MM.1S (cell line): ENCODE measurements at regions not wholly inside any gene's neighbourhood (a gene's known extent, or its start where the extent isn't known, plus 50 kb on each side); places are given as distances from the start of the nearest gene placed in this dataset.
A peak's percentile ranks its signal among the peaks of the same experiment; 100 is the strongest.

Source experiments
- DNase-seq: peaks from one replicate; pipeline ENCODE4 v3.0.0-alpha.2; 2015
- H2AFZ ChIP-seq: fragments of 300-600 bp; sonication (generic); 2 replicates; pipeline ENCODE4 v1.6.0; 2016; ENCODE audit warnings: antibody characterized with exemption, low read length
- H3F3A ChIP-seq: fragments of 300-600 bp; sonication (generic); 2 replicates; pipeline ENCODE4 v1.6.1; 2016; ENCODE audit warnings: mild to moderate bottlenecking, antibody characterized with exemption, low read length, moderate library complexity, mixed read lengths; ENCODE audit not compliant: insufficient read depth
- H3K27ac ChIP-seq: fragments of 300-600 bp; sonication (generic); 2 replicates; pipeline ENCODE4 v1.5.1; 2016; ENCODE audit warnings: mild to moderate bottlenecking, low read length
- H3K27me3 ChIP-seq: fragments of 300-600 bp; sonication (generic); replicated peaks from 2 replicates; pipeline ENCODE4 v1.6.0; 2016; ENCODE audit warnings: low read length; ENCODE audit not compliant: insufficient read depth
- H3K36me3 ChIP-seq: fragments of 300-600 bp; sonication (generic); replicated peaks from 2 replicates; pipeline ENCODE4 v1.6.1; 2016; ENCODE audit warnings: mild to moderate bottlenecking, low read length, mixed read lengths; ENCODE audit not compliant: insufficient read depth
- H3K4me1 ChIP-seq: fragments of 300-600 bp; sonication (generic); 2 replicates; pipeline ENCODE4 v1.6.1; 2016; ENCODE audit warnings: low read length, mixed read lengths
- H3K4me2 ChIP-seq: fragments of 300-600 bp; sonication (generic); 2 replicates; pipeline ENCODE4 v1.6.0; 2016; ENCODE audit warnings: low read depth, low read length
- H3K4me3 ChIP-seq: fragments of 300-600 bp; sonication (generic); 2 replicates; pipeline ENCODE4 v1.5.1; 2016; ENCODE audit warnings: low read length, mixed read lengths
- H3K79me2 ChIP-seq: fragments of 300-600 bp; sonication (generic); 2 replicates; pipeline ENCODE4 v1.6.1; 2016; ENCODE audit warnings: mixed run types, low read length, mixed read lengths
- H3K9ac ChIP-seq: fragments of 300-600 bp; sonication (generic); 2 replicates; pipeline ENCODE4 v1.6.1; 2016; ENCODE audit warnings: low read length, mixed read lengths
- H3K9me2 ChIP-seq: fragments of 300-600 bp; sonication (generic); replicated peaks from 2 replicates; pipeline ENCODE4 v1.6.1; 2016; ENCODE audit warnings: mild to moderate bottlenecking, low read length, mixed read lengths; ENCODE audit not compliant: insufficient read depth
- H3K9me3 ChIP-seq: fragments of 300-600 bp; sonication (generic); replicated peaks from 2 replicates; pipeline ENCODE4 v1.6.1; 2016; ENCODE audit warnings: mild to moderate bottlenecking, low read length, mixed read lengths; ENCODE audit not compliant: insufficient read depth
- H4K20me1 ChIP-seq: fragments of 300-600 bp; sonication (generic); 2 replicates; pipeline ENCODE4 v1.6.1; 2016; ENCODE audit warnings: mild to moderate bottlenecking, low read length, moderate library complexity, mixed read lengths; ENCODE audit not compliant: insufficient read depth
- CTCF ChIP-seq: fragments of 300-600 bp; sonication (generic); IDR thresholded peaks from 2 replicates; pipeline ENCODE4 v1.5.1; 2016; ENCODE audit warnings: antibody characterized with exemption, low read length, mixed read lengths
- EZH2 ChIP-seq: fragments of 300-600 bp; sonication (generic); optimal IDR thresholded peaks from 2 replicates; pipeline ENCODE3; 2017; ENCODE audit warnings: low read depth, mild to moderate bottlenecking, antibody characterized with exemption, low read length, mixed read lengths
- EZH2phosphoT487 ChIP-seq: fragments of 300-600 bp; sonication (generic); IDR thresholded peaks from 2 replicates; pipeline ENCODE4 v1.6.1; 2018; ENCODE audit warnings: antibody characterized with exemption, low read length

DNA sequence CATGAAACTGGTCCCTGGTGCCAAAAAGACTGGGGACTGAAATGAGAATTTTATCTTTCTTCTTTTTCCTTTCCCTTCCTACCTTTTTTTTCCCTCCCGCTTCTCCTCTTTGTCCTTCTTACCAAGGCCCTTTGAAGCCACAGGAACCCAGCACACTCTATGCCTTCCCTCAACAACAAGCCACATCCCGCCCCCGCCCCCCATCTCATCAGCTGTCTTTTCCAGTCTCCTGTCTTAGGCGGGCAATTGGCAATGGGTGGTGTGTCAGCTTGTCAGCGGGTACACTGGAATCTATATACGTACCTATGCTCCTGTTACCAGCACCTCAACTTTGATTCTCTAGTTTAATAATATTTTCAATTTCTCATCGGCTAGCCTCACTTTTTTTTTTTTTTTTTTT is 56.3 kb upstream of the CHD2 start:
- Histone ChIP-seq H3K4me1 (peaks cover 22% of the 10 kb centered on the region), H2AFZ (no peak overlapping the region), H3K27ac (no peak overlapping the region)

GRCh38 chr15:92845126-92845508 is 55.0 kb upstream of the CHD2 start:
- peak overlapping the region; percentile 19 for H3K4me3 ChIP-seq
- no peaks in the 10 kb centered on the region for H3K9me3 ChIP-seq
- no peak for TF ChIP-seq CTCF
- peak overlapping the region; percentile 74 for H3K27ac ChIP-seq
- peak overlapping the region; percentile 39 for H2AFZ ChIP-seq
- peak overlapping the region; percentile 29; the same call in 1 of the 2 replicates for H3K9ac ChIP-seq
- H4K20me1 ChIP-seq = no peaks in the 10 kb centered on the region
- H3K79me2 ChIP-seq = no peaks in the 10 kb centered on the region
- peaks cover 10% of the 10 kb centered on the region for H3F3A ChIP-seq
- H3K36me3 ChIP-seq = no peaks in the 10 kb centered on the region
- H3K4me1 ChIP-seq = peaks cover 14% of the 10 kb centered on the region
- H3K4me2 ChIP-seq = peak overlapping the region; percentile 73
- peak; percentile 88 for DNase-seq
- no peaks in the 10 kb centered on the region for H3K27me3 ChIP-seq
- H3K9me2 ChIP-seq = no peaks in the 10 kb centered on the region

More for the DNA sequence above, 56.3 kb upstream of the CHD2 start:
- no peak overlapping the region for H3K4me2 ChIP-seq
- no peak for TF ChIP-seq EZH2phosphoT487
- TF ChIP-seq CTCF = no peak
- TF ChIP-seq EZH2 = no peak
- no peak overlapping the region for H3K4me3 ChIP-seq
- H3K9me2 ChIP-seq = no peaks in the 10 kb centered on the region
- no peaks in the 10 kb centered on the region for H3K79me2 ChIP-seq
- H3K9ac ChIP-seq = no peak overlapping the region
- no peaks in the 10 kb centered on the region for H4K20me1 ChIP-seq
- H3K27me3 ChIP-seq = no peaks in the 10 kb centered on the region
- DNase-seq = no peak
- H3K36me3 ChIP-seq = no peaks in the 10 kb centered on the region
- H3F3A ChIP-seq = peaks cover 17% of the 10 kb centered on the region
- no peaks in the 10 kb centered on the region for H3K9me3 ChIP-seq

- Histone ChIP-seq H3K9me2 (no peaks in the 10 kb centered on the region), H3F3A (peaks cover 8% of the 10 kb centered on the region), H2AFZ (no peak overlapping the region), H3K27me3 (no peaks in the 10 kb centered on the region), H3K36me3 (no peaks in the 10 kb centered on the region), H3K4me1 (peaks cover 11% of the 10 kb centered on the region), H3K4me2 (no peak overlapping the region), H3K9me3 (no peaks in the 10 kb centered on the region), H3K79me2 (no peaks in the 10 kb centered on the region), H3K9ac (no peak overlapping the region), H3K4me3 (no peak overlapping the region), H4K20me1 (no peaks in the 10 kb centered on the region), H3K27ac (no peak overlapping the region)
- TF ChIP-seq CTCF = no peak
- no peak for DNase-seq
Measured at GRCh38 chr15:92846741-92847140, 53.4 kb upstream of the CHD2 start.

- Histone ChIP-seq H3F3A (peaks cover 8% of the 10 kb centered on the region), H3K4me1 (peaks cover 11% of the 10 kb centered on the region), H3K79me2 (no peaks in the 10 kb centered on the region)
Measured at GRCh38 chr15:92847841-92848240, 52.3 kb upstream of the CHD2 start.

More at GRCh38 chr15:92847841-92848240, 52.3 kb upstream of the CHD2 start:
- Histone ChIP-seq H3K9ac (no peak overlapping the region), H3K4me2 (no peak overlapping the region), H3K9me2 (no peaks in the 10 kb centered on the region), H4K20me1 (no peaks in the 10 kb centered on the region), H3K27me3 (no peaks in the 10 kb centered on the region), H3K36me3 (no peaks in the 10 kb centered on the region), H2AFZ (no peak overlapping the region), H3K9me3 (no peaks in the 10 kb centered on the region), H3K4me3 (no peak overlapping the region), H3K27ac (no peak overlapping the region)
- TF ChIP-seq CTCF (no peak), EZH2 (no peak), EZH2phosphoT487 (no peak)
- no peak for DNase-seq
